GM19324 (cell line): ENCODE measurements at regions not wholly inside any gene's neighbourhood (a gene's known extent, or its start where the extent isn't known, plus 50 kb on each side); places are given as distances from the start of the nearest gene placed in this dataset.
"Not testable (repeated sequence)": the region's sequence is repeated elsewhere in the genome, so short reads cannot be mapped to it uniquely, and the experiment has no call there.

Source experiments
- ATAC-seq: cut with Tn5 transposase; IDR thresholded peaks from one replicate; pipeline ENCODE4 v1.9.1; 2021; ENCODE audit warnings: mild to moderate bottlenecking, moderate library complexity; ENCODE audit not compliant: unreplicated experiment, low FRiP score

- ATAC-seq, result no peak
These were observed 64.0 kb downstream of the TBR1 start for GRCh38 chr2:161480123-161480522.

- ATAC-seq, result no peak
These were observed 65.5 kb downstream of the TBR1 start for GRCh38 chr2:161481619-161482018.

- no peak for ATAC-seq
These were observed 68.0 kb downstream of the TBR1 start for GRCh38 chr2:161484061-161484460.

GRCh38 chr2:161486111-161486510 lies 70.0 kb downstream of the TBR1 start:
- no peak for ATAC-seq

- no peak for ATAC-seq
These were observed 72.1 kb downstream of the TBR1 start for GRCh38 chr2:161488131-161488699.

GRCh38 chr2:161488879-161489278 lies 72.8 kb downstream of the TBR1 start:
- ATAC-seq, result no peak

- ATAC-seq, result peak; percentile 67
These were observed 85.0 kb downstream of the TBR1 start for GRCh38 chr2:161500892-161501610.

- ATAC-seq, result not testable (repeated sequence)
These were observed 86.2 kb downstream of the TBR1 start for GRCh38 chr2:161502279-161502678.

GRCh38 chr2:161504628-161505289 lies 88.7 kb downstream of the TBR1 start:
- not testable (repeated sequence) for ATAC-seq

GRCh38 chr2:161505466-161505865 lies 89.4 kb downstream of the TBR1 start:
- not testable (repeated sequence) for ATAC-seq

- ATAC-seq, result not testable (repeated sequence)
These were observed 97.4 kb downstream of the TBR1 start for GRCh38 chr2:161513295-161514032.

- ATAC-seq, result no peak
These were observed 101.4 kb upstream of the SLC4A10 start for GRCh38 chr2:161522796-161523195.

- no peak for ATAC-seq
These were observed 91.0 kb upstream of the SLC4A10 start for GRCh38 chr2:161533218-161533617.

GRCh38 chr2:161546635-161547034 lies 77.6 kb upstream of the SLC4A10 start:
- ATAC-seq, result no peak

- no peak for ATAC-seq
These were observed 77.1 kb upstream of the SLC4A10 start for GRCh38 chr2:161547130-161547529.

- no peak for ATAC-seq
These were observed 72.2 kb upstream of the SLC4A10 start for GRCh38 chr2:161552015-161552414.

GRCh38 chr2:161555826-161556225 lies 68.4 kb upstream of the SLC4A10 start:
- no peak for ATAC-seq

GRCh38 chr2:161556440-161556839 lies 67.8 kb upstream of the SLC4A10 start:
- ATAC-seq, result no peak

- no peak for ATAC-seq
These were observed 66.7 kb upstream of the SLC4A10 start for GRCh38 chr2:161557538-161557937.

- no peak for ATAC-seq
These were observed 59.3 kb upstream of the SLC4A10 start for GRCh38 chr2:161564906-161565305.

GRCh38 chr2:161569401-161569800 lies 54.8 kb upstream of the SLC4A10 start:
- no peak for ATAC-seq
